SIG-M5 treated with dmso at 0.1 percent for 504 hours (cell line): ENCODE measurements at regions not wholly inside any gene's neighbourhood (a gene's known extent, or its start where the extent isn't known, plus 50 kb on each side); places are given as distances from the start of the nearest gene placed in this dataset.
A peak's percentile ranks its signal among the peaks of the same experiment; 100 is the strongest.
"Not testable (repeated sequence)": the region's sequence is repeated elsewhere in the genome, so short reads cannot be mapped to it uniquely, and the experiment has no call there.

Experiments used
- DNase-seq: peaks from one replicate; lab custom pipeline; 2025; ENCODE audit not compliant: unreplicated experiment; lab: John Stamatoyannopoulos, UW

DNA sequence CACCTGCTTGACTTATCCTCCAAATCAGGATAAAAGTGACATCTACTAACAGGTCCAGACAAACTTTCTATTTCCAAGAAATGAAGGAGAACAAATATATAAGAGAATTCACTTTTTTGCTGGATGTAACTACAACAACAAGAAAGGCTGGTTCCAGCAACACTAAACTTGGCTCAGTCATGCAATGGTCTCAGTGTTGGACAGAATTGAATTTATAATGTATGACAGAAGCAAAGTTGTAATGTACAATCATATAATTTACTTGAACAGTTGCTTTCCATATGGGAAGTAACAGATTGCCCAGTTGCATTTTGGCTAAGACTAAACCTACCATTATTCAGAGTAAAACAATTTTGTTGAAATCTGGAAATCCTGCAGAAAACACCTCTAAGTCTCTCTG, 183.3 kb upstream of the INTU start:
- DNase-seq: no peak

DNA sequence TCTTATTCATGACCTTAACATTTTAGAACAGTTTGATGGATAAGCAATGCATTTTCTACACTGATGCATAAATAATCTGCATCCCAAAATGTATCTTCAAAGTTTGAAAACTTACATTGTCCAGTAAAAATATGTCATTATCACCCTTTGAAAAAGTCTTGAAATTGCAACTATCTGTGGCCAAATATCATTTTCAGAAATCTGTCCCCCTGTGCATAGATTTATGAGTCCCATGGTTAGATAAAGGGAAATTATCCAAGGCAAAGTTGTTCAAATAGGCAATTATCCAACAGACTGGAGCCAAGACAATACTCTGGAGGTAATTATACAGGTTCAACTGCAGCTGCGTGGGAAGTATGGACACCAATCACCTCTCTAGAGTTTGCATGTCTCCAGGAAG, 182.5 kb upstream of the INTU start:
- no peak for DNase-seq

DNA sequence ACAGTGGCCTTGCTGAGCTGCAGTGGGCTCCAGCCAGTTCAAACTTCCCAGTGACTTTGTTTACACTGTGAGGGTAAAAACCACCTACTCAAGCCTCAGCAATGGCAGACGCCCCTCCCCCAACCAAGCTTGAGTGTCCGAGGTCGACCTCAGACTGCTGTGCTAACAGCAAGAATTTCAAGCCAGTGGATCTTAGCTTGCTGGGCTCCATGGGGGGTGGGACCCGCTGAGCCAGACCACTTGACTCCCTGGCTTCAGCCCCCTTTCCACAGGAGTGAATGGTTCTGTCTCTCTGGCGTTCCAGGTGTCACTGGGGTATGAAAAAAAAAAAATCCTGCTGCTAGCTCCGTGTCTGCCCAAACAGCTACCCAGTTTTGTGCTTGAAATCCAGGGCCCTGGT, 168.9 kb upstream of the INTU start:
- DNase-seq: no peak

DNA sequence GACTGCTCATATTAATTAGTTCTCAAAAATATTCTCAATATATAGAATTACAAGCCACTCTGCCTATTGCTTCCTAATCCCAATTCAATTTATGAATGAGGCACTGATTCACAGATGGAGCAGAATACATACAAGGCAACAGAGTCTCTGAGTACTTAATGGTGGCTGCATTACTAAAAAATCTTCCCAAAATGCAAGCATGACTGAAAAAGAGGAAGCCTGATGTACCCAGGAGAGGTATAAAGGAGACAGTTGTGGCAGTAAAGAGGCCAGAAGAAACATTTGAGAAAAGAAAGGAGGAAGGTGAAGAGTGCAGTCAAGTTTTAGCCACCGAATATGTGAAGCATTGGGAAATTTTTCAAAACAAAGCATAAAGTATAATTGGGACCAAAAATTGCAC, 163.2 kb upstream of the INTU start:
- peak; percentile 53 for DNase-seq

DNA sequence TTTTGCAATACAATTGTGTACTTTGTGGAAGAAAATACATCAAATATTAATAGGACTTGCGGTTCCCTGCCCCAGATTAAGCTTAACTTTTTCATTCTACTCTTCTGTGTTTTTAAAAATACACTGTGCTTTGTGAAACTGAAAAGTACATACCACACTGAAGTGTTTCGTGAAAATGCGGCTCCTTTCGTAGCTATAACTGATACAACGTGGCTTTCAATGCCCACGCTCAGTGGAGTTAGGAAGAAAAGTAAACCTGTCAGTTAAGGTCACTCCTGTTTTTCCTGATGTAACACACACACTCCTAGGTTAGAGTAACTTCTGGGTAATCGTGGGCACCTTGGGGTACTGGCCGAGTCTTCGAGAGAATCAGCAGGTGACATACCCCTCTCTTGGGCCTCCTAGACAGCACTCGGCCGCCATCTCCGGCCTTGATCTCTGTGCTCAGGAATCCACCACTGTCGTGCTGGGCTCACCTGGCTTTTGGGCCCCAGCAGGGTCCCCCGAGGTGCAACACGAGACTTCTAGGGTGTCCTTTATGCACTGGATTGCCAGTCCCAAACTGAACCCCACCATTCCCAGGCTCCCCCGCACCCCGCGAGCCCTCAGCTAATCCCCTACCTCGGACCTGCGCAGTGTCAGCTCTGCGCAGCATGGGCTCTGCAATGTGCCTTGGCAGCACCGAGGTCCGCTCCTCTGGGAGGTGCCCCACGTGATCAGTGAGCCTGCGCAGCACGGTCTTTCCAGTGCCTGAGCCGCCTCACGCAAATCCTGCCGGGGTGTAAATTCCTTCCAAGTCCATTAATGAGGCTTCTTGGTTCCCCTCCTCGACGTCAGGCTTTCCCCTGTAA, 162.6 kb upstream of the INTU start:
- no peak for DNase-seq

DNA sequence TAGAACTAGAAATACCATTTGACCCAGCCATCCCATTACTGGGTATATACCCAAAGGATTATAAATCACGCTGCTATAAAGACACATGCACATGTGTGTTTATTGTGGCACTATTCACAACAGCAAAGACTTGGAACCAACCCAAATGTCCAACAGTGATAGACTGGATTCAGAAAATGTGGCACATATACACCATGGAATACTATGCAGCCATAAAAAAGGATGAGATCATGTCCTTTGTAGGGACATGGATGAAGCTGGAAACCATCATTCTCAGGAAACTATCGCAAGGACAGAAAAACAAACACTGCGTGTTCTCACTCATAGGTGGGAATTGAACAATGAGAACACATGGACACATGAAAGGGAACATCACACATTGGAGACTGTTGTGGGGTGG, 154.5 kb upstream of the INTU start:
- not testable (repeated sequence) for DNase-seq

DNA sequence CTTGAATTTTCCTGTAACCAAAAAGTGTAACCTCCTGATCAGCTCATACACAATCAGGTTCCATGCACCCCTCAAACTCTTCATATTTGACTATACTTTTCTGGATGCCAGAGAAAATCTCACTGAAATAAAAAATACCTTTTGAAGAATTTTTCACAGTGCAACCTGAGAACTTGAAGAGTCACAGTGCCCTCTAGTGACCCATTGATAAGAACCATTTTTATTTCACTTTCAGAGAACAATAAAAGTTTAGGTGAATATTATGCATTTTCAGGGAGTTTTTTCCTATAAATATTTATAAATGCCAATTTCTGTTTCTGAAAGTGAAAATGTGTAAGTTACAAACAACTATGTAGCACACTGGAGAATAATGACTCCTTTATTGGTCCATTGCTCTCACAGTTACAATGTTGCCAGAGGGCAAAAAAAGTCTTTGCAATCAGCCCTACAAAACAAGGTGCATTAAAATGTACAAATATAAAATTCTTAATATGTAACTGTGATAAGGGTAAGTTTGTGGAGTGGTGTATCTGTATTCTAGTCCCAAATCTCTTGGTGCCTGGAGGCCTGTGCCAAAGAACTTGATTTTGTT, 153.6 kb upstream of the INTU start:
- peak; percentile 28 for DNase-seq

DNA sequence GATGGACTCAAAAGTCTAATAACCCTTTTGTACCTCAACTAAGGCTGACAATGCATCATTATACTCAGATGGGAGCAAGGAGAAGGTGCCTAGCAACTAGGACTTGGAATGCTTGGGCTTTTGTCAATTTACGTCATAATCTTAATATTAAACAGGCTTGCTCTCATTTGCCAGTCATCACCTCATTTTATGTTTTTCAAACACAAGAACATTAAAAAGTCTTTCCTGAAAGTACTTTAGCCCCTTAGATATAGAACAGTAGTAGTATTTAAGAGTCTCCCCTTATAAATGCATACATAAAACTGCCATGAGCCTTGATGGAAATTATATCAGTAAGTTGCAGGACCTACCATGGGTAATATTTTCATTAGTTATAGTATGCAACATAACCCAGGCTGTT, 150.7 kb upstream of the INTU start:
- DNase-seq: no peak

DNA sequence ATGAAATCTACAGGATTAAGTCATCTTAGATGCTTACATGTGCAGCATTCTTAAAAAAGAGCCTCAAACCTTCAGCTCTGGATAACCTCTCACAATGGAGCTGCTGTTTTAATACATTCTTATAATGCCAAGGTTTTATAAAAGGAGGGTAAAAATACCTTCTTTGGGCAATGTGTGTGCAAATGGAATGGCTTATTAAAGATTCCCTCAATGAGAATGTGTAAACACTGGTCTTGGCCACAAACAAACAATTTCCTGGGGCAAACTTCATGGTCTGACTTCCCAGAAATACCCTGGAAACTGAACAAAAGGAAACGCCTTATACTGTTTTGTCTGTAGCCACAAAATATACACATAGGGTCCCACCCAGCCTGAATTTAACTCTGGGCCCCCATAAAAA, 148.6 kb upstream of the INTU start:
- no peak for DNase-seq

DNA sequence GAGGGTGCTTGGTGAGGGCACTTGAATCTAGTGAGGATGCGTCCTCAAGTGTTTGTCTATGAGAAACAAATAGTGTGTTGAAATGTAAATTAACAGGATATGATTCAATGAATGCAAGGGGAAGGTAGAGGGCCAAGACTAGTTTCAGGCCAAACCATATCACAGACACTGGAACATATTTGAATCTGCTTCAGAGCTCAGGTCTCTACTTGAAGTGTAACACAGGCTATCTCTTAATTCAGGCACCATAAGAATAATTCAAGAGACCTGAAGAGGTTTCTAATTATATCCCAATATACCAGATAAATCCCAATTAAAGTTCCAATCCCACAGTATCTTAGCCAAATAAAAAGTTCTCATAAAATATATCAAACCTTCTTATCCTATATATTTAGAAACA, 146.5 kb upstream of the INTU start:
- no peak for DNase-seq

DNA sequence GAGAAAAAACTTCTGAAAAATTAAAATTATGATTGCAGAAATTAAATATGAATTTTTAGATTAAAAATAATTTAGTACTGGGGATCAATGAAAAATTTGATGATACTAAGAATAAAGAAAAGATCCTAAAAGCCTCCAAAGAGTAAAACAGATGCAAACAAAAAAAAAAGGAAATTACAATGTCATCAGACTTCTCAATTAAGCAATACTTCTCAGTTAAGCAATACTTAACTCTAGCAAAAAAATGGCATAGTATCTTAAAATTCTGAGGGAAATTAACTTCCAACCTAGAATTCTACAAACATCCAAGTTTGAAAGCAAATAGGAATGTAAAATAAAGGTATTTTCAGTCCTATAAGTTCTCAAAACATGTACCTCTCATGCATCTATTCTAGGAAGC, 141.2 kb upstream of the INTU start:
- DNase-seq: peak; percentile 54

DNA sequence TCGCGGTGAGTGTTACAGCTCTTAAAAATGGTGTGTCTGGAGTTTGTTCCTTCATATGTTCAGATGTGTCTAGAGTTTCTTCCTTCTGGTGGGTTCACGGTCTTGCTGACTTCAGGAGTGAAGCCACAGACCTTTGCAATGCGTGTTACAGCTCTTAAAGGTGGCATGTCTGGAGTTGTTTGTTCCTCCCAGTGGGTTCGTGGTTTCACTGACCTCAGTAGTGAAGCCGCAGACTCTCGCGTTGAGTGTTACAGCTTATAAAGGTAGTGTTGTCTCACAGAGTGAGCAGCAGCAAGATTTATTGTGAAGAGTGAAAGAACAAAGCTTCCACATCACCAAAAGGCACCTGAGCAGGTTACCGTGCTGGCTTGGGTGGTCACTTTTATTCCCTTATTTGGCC, 135.9 kb upstream of the INTU start:
- DNase-seq: not testable (repeated sequence)

DNA sequence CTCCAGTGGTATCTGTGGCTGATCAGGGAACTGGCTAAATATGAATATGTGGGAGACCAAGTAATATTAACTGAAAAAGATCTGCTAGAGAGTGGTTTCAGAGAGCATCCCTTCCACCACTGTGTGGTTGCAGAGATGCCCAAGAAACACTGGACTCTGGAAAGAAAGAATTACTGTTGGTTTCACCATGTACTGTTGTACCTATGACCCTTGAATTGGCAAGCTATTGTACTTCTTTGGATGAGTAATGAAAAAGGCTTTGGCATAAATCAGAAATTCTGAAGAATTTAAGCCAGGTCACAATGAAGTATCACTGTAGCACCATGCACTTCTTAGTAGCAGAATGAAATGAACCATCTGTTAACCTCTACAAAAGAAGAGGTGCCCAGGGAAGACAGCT, 134.4 kb upstream of the INTU start:
- no peak for DNase-seq

DNA sequence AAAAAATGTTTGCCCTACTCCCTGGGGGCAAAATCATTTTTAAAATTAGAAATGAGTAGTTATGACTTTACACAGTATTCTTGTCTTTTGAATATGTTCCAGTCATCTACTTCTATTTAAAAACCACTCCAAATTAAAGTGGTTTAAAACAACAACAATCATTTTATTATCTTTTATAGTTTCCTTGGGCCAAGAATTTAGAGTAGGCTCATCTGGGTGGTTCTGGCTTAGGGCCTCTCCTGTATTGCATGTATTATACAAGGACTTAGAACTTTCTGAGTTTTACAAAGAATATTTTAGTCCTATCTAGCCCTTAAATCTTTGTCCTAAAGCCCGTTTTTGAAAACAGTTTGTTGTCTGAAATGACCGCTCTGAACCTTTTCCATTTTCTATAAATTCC, 132.5 kb upstream of the INTU start:
- no peak for DNase-seq

DNA sequence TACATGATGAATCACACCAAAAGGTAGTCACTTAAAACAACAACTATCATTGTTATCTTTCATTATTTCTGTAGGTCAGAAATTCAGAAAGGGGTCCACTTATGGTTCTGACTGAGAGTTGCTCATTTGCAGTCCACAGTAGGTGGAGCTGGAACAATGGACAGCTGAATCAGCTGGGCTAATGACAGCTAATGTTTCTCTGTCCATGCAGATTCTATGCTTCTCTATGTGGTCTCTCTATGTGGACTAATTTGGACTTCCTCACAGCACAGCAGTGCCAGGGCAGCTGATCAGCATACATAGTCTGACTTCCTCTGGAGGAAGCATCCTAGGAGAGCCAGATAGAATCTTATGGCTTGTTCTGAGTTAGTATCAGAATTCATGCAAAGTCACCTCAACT, 131.7 kb upstream of the INTU start:
- peak; percentile 16 for DNase-seq

DNA sequence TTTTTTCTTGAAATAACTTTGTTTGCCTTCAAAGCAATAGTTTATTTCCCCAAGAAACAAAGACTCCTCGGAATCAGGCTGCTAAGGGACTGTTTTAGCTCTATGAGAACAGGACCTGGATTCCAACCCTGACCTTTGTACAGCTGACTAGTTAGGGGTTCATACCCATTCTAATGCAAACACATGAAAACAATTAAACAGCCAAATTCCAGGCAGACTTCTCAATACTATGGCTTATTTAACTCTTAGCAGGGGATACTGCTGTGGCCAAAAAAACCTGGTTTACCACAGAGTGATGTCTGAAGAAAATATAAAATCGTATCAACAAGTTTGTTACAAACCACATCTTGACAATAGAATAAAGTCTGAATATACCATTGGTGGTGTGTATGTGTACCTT, 129.6 kb upstream of the INTU start:
- DNase-seq: no peak

DNA sequence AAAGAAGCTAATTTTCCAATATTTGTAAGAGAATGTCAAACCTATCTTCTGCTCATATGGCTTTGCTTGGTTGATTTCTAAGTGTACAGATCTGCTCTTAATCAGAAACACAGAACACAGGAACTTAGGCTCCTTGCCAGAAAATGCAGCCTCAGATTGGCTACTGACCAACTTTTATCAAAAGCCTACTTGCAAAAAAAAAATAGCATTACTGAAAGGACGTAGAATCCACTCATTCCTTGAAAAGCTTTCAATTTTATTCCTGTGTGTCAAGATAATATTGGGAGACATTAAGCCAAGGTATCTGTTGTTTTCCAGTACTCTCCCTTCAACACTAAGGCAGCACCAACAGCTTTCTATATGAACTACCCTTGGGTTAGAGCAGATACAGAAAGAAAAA, 127.6 kb upstream of the INTU start:
- no peak for DNase-seq

DNA sequence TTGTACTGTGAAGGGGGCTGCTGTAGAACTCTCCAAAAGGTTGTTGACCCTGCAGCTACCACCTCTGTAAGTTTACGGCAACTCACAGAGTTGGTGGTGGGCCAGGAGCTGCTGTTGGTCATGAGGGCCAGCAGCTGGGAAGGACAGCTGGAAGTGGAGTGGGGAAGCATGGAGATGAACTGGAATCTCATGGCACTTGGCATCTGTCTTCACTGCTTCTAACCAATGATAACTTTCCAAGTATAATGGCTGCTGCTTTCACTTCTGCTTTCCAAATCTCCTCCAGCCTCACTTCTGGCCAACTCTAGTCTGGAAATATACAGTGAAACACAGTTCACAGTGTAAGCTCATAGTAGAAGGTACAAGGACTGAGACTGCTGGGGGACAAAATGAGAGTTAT, 126.5 kb upstream of the INTU start:
- DNase-seq: peak; percentile 20

DNA sequence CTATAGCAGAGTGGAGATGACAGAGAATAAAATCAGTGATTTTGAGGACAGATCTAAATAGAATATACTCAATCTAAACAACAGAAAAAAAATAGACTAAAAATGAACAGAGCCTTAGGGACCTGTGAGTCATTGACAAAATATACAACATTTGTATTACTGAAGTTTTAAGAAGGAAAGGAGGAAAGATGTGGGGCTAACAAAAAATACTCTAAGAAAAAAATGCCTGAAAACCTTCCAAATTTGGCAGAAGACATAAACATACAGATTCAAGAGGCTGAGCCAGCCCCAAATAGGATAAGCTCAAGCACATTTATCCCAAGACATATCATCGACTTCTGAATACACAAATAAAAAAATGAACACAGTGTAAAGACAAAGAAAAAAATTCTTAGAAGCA, 123.6 kb upstream of the INTU start:
- DNase-seq: no peak

DNA sequence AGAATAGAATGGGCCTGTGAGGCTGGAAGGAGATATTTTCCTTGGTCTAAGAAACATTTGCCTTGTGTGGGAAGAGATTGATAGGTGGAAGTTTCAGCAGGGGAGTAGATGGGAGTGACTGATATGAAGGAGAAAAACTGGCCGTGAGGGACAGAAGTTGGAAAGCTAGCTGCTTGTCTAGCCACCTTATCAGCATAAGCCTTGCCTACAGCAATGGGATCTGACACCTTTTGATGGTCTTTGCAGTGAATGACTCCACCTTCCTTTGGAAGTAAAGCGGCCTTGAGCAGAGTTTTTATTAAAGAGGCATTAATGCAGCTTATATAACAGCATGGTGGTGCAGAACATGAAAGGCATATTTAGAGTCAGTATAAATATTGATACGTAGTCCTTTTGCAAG, 120.1 kb upstream of the INTU start:
- not testable (repeated sequence) for DNase-seq

DNA sequence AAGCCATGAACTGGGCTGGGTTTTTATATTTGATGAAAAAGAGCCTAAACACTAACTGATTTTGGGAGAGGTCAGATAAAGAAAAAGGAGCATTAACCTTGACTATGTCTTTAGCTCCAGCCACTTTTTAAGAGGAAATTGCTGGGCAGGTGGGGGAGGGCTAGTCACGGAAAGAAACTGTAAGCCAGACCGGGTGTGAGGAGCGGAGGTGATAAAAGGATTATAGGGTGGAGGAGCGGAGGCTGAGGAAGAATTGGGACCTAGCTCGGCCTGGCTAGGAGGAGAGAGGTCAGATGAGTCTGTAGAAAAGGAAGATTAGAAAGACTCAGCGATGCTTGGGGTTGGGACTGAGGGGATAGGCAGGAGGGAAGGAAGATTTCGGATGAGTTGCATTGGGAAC, 117.5 kb upstream of the INTU start:
- not testable (repeated sequence) for DNase-seq

DNA sequence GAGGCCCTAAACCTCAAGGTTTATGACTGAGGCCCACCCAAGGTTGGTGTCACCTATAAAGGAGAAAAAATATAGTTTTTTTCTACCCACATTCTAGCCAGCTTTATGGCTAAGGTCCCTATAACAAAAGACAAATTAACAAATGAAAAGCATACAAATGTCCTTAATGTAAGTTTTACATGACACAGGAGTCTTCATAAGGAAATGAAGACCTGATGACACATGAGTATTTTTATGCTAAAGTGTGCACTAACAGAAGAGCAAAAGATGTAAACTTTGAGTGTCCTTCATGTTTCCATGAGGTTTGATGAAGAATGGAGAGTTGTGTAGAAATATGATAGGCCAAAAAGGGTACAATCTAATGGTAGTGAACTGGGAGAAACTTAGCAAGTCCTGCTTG, 114.7 kb upstream of the INTU start:
- DNase-seq: no peak

DNA sequence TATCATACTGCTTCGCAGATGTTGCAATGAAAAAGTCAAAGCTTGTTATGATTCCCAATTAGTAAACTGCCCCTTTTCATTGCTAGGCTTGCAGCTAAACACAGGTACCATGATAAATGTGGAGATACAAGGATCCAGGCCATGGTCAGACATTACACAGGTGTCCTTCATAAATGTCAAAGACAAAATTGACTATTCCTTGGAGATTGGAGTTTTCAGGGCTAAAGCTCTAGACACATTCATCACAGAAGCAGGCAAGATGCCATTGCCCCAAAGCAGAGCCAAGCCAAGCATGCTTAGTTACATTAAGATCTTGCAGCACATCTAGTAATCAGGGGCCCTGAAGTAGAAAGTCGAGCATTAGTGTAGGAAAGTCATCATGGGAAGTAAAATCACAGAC, 111.3 kb upstream of the INTU start:
- DNase-seq: no peak
